Posterior vena cava (tissue), 2 donors: ENCODE measurements at regions not wholly inside any gene's neighbourhood (a gene's known extent, or its start where the extent isn't known, plus 50 kb on each side); places are given as distances from the start of the nearest gene placed in this dataset.

ENCODE experiments used
- DNase-seq: peaks from one replicate; pipeline ENCODE4 v3.0.0-alpha.2; 2020; ENCODE audit warnings: low spot score
- intact Hi-C, 2 donors: fragments of 100-400 bp; cut with DNase I; formaldehyde crosslinking; loops; one replicate each; pipeline versions ENCODE4 v1.14.1 to v1.14.2; 2022 to 2023
- donor health status: DM: yes; HTN: yes; CAD: no.
- donor health status: DM: yes; HTN: yes; CAD: no.

GRCh38 chr3:30112902-30113484 lies 493.4 kb upstream of the TGFBR2 start:
- intact Hi-C loops, result loop anchor here in 1 of 2 donors (5.0 to 10.0 kb wide), 2 partner anchors 82 to 579 kb away; no protein-coding TSS in a partner anchor
- no peak for DNase-seq

GRCh38 chr3:30113906-30114305 lies 492.5 kb upstream of the TGFBR2 start:
- intact Hi-C loops, result loop anchor here in 1 of 2 donors (5.0 to 10.0 kb wide), 2 partner anchors 81 to 578 kb away; no protein-coding TSS in a partner anchor

DNA sequence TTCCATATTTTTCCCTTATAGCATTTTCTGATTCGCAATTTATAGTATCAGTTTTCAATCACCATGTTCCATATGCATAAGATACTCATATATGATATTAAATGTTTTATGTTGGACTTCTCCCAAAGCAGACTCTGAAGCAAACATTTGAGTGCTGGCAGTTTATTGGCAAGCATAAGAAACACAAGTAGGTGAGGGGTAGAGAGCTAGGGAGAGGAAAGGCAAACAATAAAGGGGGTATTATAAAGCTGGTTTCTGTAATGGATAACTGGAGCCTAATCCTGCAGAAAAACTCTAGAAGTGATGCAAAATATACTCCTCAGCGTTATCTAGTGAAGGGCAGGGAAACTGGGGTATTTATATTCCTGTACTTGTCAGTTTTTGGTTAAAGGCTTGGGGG lies 491.5 kb upstream of the TGFBR2 start:
- intact Hi-C loops, result loop anchor here in 1 of 2 donors (5.0 to 10.0 kb wide), 2 partner anchors 80 to 577 kb away; no protein-coding TSS in a partner anchor
- DNase-seq, result no peak

More at GRCh38 chr3:30113906-30114305, 492.5 kb upstream of the TGFBR2 start:
- DNase-seq, result no peak

DNA sequence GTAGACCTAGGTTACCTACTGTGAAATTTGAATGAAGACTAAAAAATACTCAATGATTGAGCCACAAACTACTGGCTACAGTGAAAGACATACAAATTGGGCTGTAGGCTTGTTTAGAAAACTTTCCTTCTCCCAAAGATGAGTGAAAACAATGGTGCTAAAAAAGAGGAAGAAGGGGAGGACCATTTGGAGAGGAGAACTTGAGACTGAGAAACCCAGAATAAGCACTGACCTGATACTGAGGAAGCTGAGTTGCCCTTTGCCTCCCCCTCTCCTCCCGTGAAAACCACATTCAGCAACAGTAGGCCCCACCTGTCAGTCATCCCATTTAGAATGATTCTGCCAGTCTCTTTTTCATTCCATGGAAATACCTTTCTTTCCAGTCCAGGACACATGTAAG lies 484.0 kb upstream of the TGFBR2 start:
- DNase-seq, result no peak
- intact Hi-C loops, result no loop called here

DNA sequence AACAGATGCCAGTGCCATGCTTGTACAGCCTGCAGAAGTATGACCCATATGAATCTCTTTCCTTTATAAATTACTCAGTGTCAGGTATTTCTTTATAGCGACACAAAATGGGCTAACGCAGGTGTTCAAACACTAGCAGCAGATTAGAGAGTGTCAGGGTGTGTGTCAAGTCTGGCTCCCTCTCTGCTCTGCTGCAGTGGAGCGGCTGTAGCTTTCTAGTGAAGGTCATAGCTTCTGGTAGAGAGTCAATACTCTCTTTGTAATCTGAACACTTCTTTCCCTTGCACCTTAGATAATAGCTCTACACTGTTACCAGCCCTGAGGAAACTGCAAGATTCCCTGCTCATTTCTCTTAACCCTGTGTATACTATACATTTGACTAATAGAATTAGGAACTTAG lies 483.2 kb upstream of the TGFBR2 start:
- no peak for DNase-seq
- intact Hi-C loops, result no loop called here

DNA sequence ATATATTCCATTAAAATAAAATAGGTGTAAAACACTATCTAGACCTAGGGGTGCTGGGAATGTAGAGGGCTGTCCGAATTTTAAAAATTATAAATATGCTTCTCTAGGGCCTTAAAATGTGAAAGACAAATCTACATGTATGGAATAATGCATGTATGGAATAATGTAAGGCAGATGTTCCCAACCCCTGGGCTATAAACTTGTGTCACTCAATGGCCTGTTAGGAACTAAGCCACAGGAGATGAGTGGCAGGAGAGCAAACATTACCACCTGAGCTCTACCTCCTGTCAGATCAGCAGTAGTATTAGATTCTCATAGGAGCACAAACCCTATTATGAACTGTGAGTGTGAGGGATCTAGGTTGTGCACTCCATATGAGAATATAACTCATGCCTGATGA lies 482.6 kb upstream of the TGFBR2 start:
- intact Hi-C loops, result no loop called here
- no peak for DNase-seq

GRCh38 chr3:30124435-30125370 lies 481.7 kb upstream of the TGFBR2 start:
- no peak for DNase-seq
- intact Hi-C loops, result no loop called here

DNA sequence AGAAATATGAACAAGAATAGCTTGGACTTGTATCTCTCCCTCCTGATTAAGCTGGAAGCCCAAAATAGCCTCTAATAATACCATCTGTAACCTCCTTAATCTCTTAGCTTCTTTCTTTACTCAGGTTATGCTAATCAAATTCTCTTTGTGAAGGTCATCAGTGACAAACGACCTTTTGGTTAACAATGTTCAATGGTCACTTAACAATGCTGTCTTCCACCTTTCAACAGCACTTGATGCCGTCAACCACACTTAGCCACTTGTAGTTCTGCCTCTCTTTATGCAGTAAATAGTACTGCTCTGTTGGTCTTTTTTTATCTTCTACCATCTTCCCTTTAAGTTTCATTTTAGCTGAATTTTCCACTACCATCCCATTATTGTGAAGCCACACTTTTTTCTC lies 476.6 kb upstream of the TGFBR2 start:
- intact Hi-C loops, result no loop called here
- no peak for DNase-seq

- intact Hi-C loops, result no loop called here
- no peak for DNase-seq
These were observed 476.0 kb upstream of the TGFBR2 start for GRCh38 chr3:30130391-30130790.

- intact Hi-C loops, result no loop called here
- no peak for DNase-seq
These were observed 475.2 kb upstream of the TGFBR2 start for GRCh38 chr3:30131191-30131590.

DNA sequence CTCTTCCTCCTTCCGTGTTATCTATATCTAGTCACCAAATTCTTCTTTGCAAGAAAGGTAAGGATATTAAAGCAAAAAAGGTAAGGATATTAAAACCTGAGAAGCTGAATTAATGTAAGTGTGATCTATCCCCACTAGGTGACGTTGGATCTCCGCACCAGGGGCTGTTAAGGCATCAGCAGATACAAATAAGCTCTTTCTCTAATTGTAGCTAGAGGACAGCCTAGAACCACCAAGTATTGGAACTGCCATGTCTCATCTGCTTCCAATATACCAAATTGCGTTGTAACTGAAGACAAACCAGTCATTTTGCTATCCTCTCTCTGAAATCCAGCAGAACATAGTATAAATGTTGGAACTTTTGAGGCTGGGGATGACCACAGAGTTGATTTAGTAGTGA lies 471.2 kb upstream of the TGFBR2 start:
- DNase-seq, result no peak
- intact Hi-C loops, result no loop called here

GRCh38 chr3:30139283-30139682 lies 467.1 kb upstream of the TGFBR2 start:
- intact Hi-C loops, result no loop called here

DNA sequence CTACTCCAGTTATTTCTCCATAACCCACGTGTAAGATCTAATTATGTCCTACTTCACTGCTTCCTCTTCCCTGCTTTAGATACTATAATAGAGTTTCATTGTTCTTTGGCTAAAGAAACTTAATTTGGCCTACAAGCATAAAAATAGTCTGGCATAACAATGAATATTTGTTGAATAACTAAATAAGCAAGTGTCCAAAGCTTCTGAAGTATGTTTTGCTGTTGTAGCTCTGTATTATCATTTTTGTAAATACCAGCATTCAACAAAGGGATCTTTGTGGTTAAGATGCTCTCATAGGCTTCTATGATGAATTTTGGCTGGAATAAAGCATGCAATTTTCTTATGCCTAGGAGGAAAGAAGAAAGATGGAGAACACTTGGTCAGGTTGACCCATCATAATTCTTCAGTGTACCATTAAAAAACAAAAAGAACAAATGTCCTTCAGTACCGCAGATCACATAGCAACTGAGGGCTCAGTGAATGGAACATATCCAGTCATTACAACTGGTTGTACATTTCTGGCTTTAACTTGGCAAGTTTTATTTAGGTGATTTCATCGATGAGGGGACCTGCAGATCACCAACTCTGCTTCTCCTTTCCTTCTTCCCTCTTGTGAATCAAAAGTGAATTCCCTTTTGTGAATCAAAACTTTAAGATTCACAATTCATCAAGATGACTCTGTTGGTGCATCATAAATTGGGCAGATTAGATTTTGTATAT lies 465.9 kb upstream of the TGFBR2 start:
- no peak for DNase-seq
- intact Hi-C loops, result no loop called here

More at GRCh38 chr3:30139283-30139682, 467.1 kb upstream of the TGFBR2 start:
- no peak for DNase-seq

DNA sequence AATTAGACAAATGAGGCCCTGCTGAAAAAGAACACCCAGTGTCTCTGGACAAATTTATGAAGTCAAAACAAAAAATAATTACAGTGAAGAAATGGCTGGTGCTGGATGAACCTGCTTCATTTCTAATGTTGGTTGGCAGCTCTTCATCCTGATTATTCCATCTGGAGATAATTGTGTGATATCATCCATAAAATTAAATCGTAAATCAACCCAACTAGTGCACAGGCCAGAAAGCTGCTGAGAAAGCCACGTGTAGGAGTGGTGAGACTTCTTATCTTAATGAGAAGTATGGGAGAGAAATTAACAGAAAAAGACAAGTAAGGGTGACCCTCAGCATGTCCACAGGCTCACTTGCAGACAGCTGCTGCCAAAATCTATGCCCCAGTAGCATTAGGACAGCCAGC lies 465.2 kb upstream of the TGFBR2 start:
- no peak for DNase-seq
- intact Hi-C loops, result no loop called here

DNA sequence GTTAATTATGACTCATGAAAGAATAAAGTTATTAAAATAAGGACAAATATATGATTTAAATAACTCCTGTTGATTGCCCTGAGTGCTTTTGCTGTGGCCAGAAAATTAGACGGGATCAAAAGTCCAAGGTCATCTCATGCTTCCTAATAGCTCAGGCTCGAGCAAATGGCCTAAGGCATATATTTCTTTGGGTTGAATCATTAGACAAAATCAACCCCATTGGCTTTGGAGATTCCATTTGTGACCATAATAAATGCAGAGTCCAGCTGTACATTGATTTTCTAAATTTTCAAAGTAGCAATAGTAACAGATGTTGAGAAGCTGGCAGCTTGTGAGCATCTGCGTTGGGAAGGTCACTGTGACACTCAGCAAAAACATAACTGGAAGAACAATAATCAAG lies 464.5 kb upstream of the TGFBR2 start:
- intact Hi-C loops, result no loop called here

GRCh38 chr3:30142946-30143345 lies 463.5 kb upstream of the TGFBR2 start:
- no peak for DNase-seq
- intact Hi-C loops, result no loop called here

More for the DNA sequence above, 464.5 kb upstream of the TGFBR2 start:
- no peak for DNase-seq

- intact Hi-C loops, result no loop called here
- DNase-seq, result no peak
These were observed 461.1 kb upstream of the TGFBR2 start for GRCh38 chr3:30145281-30145680.

- DNase-seq, result no peak
- intact Hi-C loops, result no loop called here
These were observed 459.4 kb upstream of the TGFBR2 start for GRCh38 chr3:30146978-30147377.

DNA sequence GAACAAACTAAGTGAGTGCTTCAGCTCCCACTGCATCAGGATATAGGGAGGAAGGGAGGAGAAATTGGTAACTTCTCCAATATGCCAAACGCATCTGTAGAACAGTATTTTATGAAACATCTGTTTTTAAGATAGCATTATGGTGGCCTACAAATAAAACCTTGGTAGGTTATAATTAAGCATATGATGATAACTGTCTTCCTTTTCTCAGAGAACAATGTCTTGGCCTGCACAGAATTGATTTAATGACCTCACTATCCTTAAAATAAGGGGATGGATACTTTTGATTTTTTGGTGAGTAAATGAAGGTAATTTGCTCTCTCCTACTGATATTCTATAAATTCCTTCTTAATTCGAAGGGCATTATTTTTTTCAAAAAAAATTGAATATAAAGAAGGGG lies 451.5 kb upstream of the TGFBR2 start:
- no peak for DNase-seq

DNA sequence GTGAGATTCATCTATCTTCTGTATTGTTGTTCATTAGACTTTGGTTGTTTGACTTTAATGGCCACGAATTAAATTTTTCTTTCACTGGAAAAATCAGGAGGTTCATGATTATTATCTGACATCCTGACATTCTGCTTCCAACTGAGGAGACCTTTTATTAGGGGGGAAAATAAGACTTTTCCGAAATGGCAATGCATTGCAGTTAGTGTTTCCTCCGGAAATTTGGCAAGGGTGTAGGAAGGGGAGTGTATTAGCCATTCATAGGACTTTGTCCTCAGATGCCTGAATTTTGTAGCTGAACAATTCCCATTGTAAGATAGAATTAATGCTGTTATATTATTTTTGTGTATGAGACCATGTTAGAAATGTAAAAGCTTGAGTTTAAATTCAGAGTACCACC lies 450.6 kb upstream of the TGFBR2 start:
- intact Hi-C loops, result no loop called here
- DNase-seq, result no peak

More for the DNA sequence above, 451.5 kb upstream of the TGFBR2 start:
- intact Hi-C loops, result no loop called here
